Liver (tissue), 8 donors: ENCODE measurements at regions not wholly inside any gene's neighbourhood (a gene's known extent, or its start where the extent isn't known, plus 50 kb on each side); places are given as distances from the start of the nearest gene placed in this dataset.

Source experiments
- DNase-seq: peaks from one replicate; pipeline ENCODE4 v3.0.0-alpha.2; 2017; ENCODE audit warnings: low spot score
- H3K27ac ChIP-seq, 2 donors: one replicate each; pipeline ENCODE4 v1.7.0; 2013; ENCODE audit warnings: inconsistent platforms in 2 of 2, low read length in 2 of 2, control low read depth in 1 of 2, low read depth in 1 of 2, mild to moderate bottlenecking in 1 of 2
- H3K27me3 ChIP-seq, 4 donors: one replicate each; pipeline versions ENCODE4 v1.6.1 to v1.7.0; 2013; ENCODE audit warnings: low read length in 3 of 4, inconsistent platforms in 1 of 4, mild to moderate bottlenecking in 1 of 4, moderate library complexity in 1 of 4; ENCODE audit not compliant: control insufficient read depth in 4 of 4, insufficient read depth in 4 of 4
- H3K36me3 ChIP-seq, 4 donors: one replicate each; pipeline versions ENCODE4 v1.6.1 to v1.7.0; 2013; ENCODE audit warnings: low read length in 3 of 4, mild to moderate bottlenecking in 3 of 4, low read depth in 1 of 4, moderate library complexity in 1 of 4; ENCODE audit not compliant: control insufficient read depth in 4 of 4, insufficient read depth in 3 of 4
- H3K4me1 ChIP-seq, 4 donors: one replicate each; pipeline versions ENCODE4 v1.6.1 to v1.7.0; 2013; ENCODE audit warnings: low read length in 3 of 4, mild to moderate bottlenecking in 3 of 4, moderate library complexity in 1 of 4; ENCODE audit not compliant: control insufficient read depth in 4 of 4, insufficient read depth in 4 of 4
- H3K4me3 ChIP-seq, 3 donors: one replicate each; pipeline versions ENCODE4 v1.6.1 to v1.7.0; 2013; ENCODE audit warnings: low read length in 3 of 3, control low read depth in 1 of 3, low read depth in 1 of 3, mild to moderate bottlenecking in 1 of 3
- H3K9ac ChIP-seq, 2 donors: one replicate each; pipeline ENCODE4 v1.7.0; 2013; ENCODE audit warnings: low read length in 2 of 2, mild to moderate bottlenecking in 2 of 2, moderate library complexity in 2 of 2, control low read depth in 1 of 2, low read depth in 1 of 2
- H3K9me3 ChIP-seq, 4 donors: one replicate each; pipeline versions ENCODE4 v1.6.1 to v1.7.0; 2013; ENCODE audit warnings: low read length in 3 of 4; ENCODE audit not compliant: control insufficient read depth in 4 of 4
- ATF3 ChIP-seq: IDR thresholded peaks from 2 replicates; pipeline ENCODE4 v1.6.1; 2016; ENCODE audit warnings: antibody characterized with exemption
- CTCF ChIP-seq: fragments of 150-350 bp; IDR thresholded peaks from 2 replicates; pipeline ENCODE4 v1.5.1; 2017; ENCODE audit warnings: improper control_type of control experiment, low read depth, low read length; ENCODE audit not compliant: missing input control
- EGR1 ChIP-seq, 2 donors: IDR thresholded peaks; 2 replicates each; pipeline ENCODE4 v1.6.1; 2016 to 2018; ENCODE audit warnings: antibody characterized with exemption in 2 of 2, low read depth in 2 of 2
- FOXA1 ChIP-seq: IDR thresholded peaks from 2 replicates; pipeline ENCODE4 v1.6.1; 2016; ENCODE audit warnings: antibody characterized with exemption
- FOXA2 ChIP-seq: IDR thresholded peaks from 2 replicates; pipeline ENCODE4 v1.6.1; 2016; ENCODE audit warnings: antibody characterized with exemption
- GABPA ChIP-seq, 2 donors: IDR thresholded peaks in 1 of 2; conservative IDR thresholded peaks in 1 of 2; 2 replicates each; pipeline ENCODE4 v1.6.1; 2016; ENCODE audit warnings: antibody characterized with exemption in 2 of 2, mild to moderate bottlenecking in 1 of 2, moderate library complexity in 1 of 2
- HNF4A ChIP-seq, 2 donors: conservative IDR thresholded peaks; 2 replicates each; pipeline ENCODE4 v1.6.1; 2016; ENCODE audit warnings: antibody characterized with exemption in 2 of 2, mild to moderate bottlenecking in 2 of 2
- HNF4G ChIP-seq: IDR thresholded peaks from 2 replicates; pipeline ENCODE4 v1.6.1; 2016; ENCODE audit warnings: antibody characterized with exemption
- JUND ChIP-seq, 2 donors: IDR thresholded peaks; 2 replicates each; pipeline ENCODE4 v1.6.1; 2016; ENCODE audit warnings: antibody characterized with exemption in 2 of 2
- MAX ChIP-seq: IDR thresholded peaks from 2 replicates; pipeline ENCODE4 v1.6.1; 2016; ENCODE audit warnings: antibody characterized with exemption
- NR2F2 ChIP-seq: IDR thresholded peaks from 2 replicates; pipeline ENCODE4 v1.6.1; 2016; ENCODE audit warnings: antibody characterized with exemption
- RAD21 ChIP-seq, 2 donors: IDR thresholded peaks; 2 replicates each; pipeline ENCODE4 v1.6.1; 2016; ENCODE audit warnings: antibody characterized with exemption in 2 of 2, mild to moderate bottlenecking in 2 of 2
- REST ChIP-seq: IDR thresholded peaks from 2 replicates; pipeline ENCODE4 v1.6.1; 2016; ENCODE audit warnings: antibody characterized with exemption, mild to moderate bottlenecking
- RXRA ChIP-seq, 2 donors: IDR thresholded peaks; 2 replicates each; pipeline ENCODE4 v1.6.1; 2017 to 2018; ENCODE audit warnings: antibody characterized with exemption in 2 of 2, mild to moderate bottlenecking in 1 of 2
- SP1 ChIP-seq: IDR thresholded peaks from 2 replicates; pipeline ENCODE4 v1.6.1; 2018; ENCODE audit warnings: antibody characterized with exemption, mild to moderate bottlenecking
- TAF1 ChIP-seq: conservative IDR thresholded peaks from 2 replicates; pipeline ENCODE4 v1.6.1; 2016; ENCODE audit warnings: antibody characterized with exemption, mild to moderate bottlenecking
- YY1 ChIP-seq: IDR thresholded peaks from 2 replicates; pipeline ENCODE4 v1.6.1; 2016; ENCODE audit warnings: antibody characterized with exemption, mild to moderate bottlenecking
- WGBS: extraction: QIAGEN DNeasy Blood & Tissue Kit; methylation state at CpG from one replicate; pipeline ENCODE4 v1.1.7; 2013; 5-methylcytosine and 5-hydroxymethylcytosine counted together
- donor health status: healthy.
- donor health status: healthy.
- donor health status: healthy.
- donor health status: healthy.
- donor health status: healthy.

- TF ChIP-seq ATF3: no peak
- no peak for TF ChIP-seq GABPA (IDR thresholded peaks at IDR 0.05 in 1 of 2, conservative IDR thresholded peaks at IDR 0.05 in 1 of 2)
- no peak for TF ChIP-seq RAD21 (IDR thresholded peaks at IDR 0.05)
- TF ChIP-seq HNF4A (conservative IDR thresholded peaks at IDR 0.05): no peak
- TF ChIP-seq FOXA1: no peak
Observed at GRCh38 chr1:14136152-14136763, 436.3 kb downstream of the PRDM2 start (continued).

- Histone ChIP-seq H3K4me1 (no peaks in the 10 kb centered on the region), H3K9me3 (no peaks in the 10 kb centered on the region), H3K36me3 (no peaks in the 10 kb centered on the region), H3K27me3 (no peaks in the 10 kb centered on the region), H3K9ac (no peak overlapping the region), H3K27ac (no peak overlapping the region), H3K4me3 (no peak overlapping the region)
- no peak for TF ChIP-seq SP1
- DNase-seq: no peak
- WGBS: 66% methylated on average over 5 of the region's 5 CpGs
Observed at GRCh38 chr1:14136881-14137280, 436.9 kb downstream of the PRDM2 start.

GRCh38 chr1:14137411-14138134 is 437.6 kb downstream of the PRDM2 start:
- no peak overlapping the region for H3K4me3 ChIP-seq
- H3K4me1 ChIP-seq: no peaks in the 10 kb centered on the region
- WGBS: 69% methylated on average over 6 of the region's 6 CpGs
- no peaks in the 10 kb centered on the region for H3K27me3 ChIP-seq
- no peak for TF ChIP-seq SP1
- no peak for TF ChIP-seq FOXA2
- no peak for TF ChIP-seq MAX
- no peak overlapping the region for H3K27ac ChIP-seq
- no peak for DNase-seq
- no peaks in the 10 kb centered on the region for H3K9me3 ChIP-seq
- no peaks in the 10 kb centered on the region for H3K36me3 ChIP-seq
- no peak overlapping the region for H3K9ac ChIP-seq

- H3K27ac ChIP-seq: no peak overlapping the region
- WGBS: 66% methylated on average over 3 of the region's 3 CpGs
- no peak for DNase-seq
- no peak overlapping the region for H3K4me3 ChIP-seq
- no peak overlapping the region for H3K9ac ChIP-seq
- H3K27me3 ChIP-seq: peaks cover 0 to 3% (median 0%) of the 10 kb centered on the region in 4 donors
- H3K36me3 ChIP-seq: no peaks in the 10 kb centered on the region
- H3K9me3 ChIP-seq: no peaks in the 10 kb centered on the region
- H3K4me1 ChIP-seq: no peaks in the 10 kb centered on the region
- no peak for TF ChIP-seq FOXA2
- TF ChIP-seq HNF4G: no peak
- TF ChIP-seq SP1: no peak
- no peak for TF ChIP-seq RXRA (IDR thresholded peaks at IDR 0.05)
- TF ChIP-seq ATF3: no peak
- no peak for TF ChIP-seq HNF4A (conservative IDR thresholded peaks at IDR 0.05)
- no peak for TF ChIP-seq NR2F2
- no peak for TF ChIP-seq TAF1
- no peak for TF ChIP-seq FOXA1
- no peak for TF ChIP-seq GABPA (IDR thresholded peaks at IDR 0.05 in 1 of 2, conservative IDR thresholded peaks at IDR 0.05 in 1 of 2)
- no peak for TF ChIP-seq CTCF
- TF ChIP-seq JUND (IDR thresholded peaks at IDR 0.05): no peak
- no peak for TF ChIP-seq RAD21 (IDR thresholded peaks at IDR 0.05)
- TF ChIP-seq REST: no peak
- TF ChIP-seq MAX: no peak
- TF ChIP-seq YY1: no peak
- TF ChIP-seq EGR1 (IDR thresholded peaks at IDR 0.05; ENCODE audit: low read depth in 2 of 2): no peak
Observed at GRCh38 chr1:14138135-14138506, 438.1 kb downstream of the PRDM2 start.
